ENCODE measurements at regions not wholly inside any gene's neighbourhood (a gene's known extent, or its start where the extent isn't known, plus 50 kb on each side); places are given as distances from the start of the nearest gene placed in this dataset.

GRCh38 chr2:198327526-198327925 lies 523.1 kb downstream of the PLCL1 start:
- Histone ChIP-seq H3K36me3 (no peaks in the 10 kb centered on the region), H3K9me3 (no peaks in the 10 kb centered on the region), H3K4me1 (no peaks in the 10 kb centered on the region), H3K27ac (no peak overlapping the region), H3K4me3 (no peak overlapping the region), H3K27me3 (no peaks in the 10 kb centered on the region)
- intact Hi-C loops (cut with DNase I; ENCODE audit: low total_unique reads) = no loop called here
- DNase-seq = no peak
- no peak for TF ChIP-seq CTCF (IDR thresholded peaks at IDR 0.05)

- Histone ChIP-seq H3K4me1 (no peaks in the 10 kb centered on the region), H3K27ac (no peak overlapping the region), H3K27me3 (peaks cover 0 to 2% of the 10 kb centered on the region in 2 donors), H3K9me3 (no peaks in the 10 kb centered on the region), H3K4me3 (no peak overlapping the region), H3K36me3 (no peaks in the 10 kb centered on the region)
- no peak for TF ChIP-seq CTCF (IDR thresholded peaks at IDR 0.05)
- intact Hi-C loops (cut with DNase I; ENCODE audit: low total_unique reads) = no loop called here
- DNase-seq = no peak
Observed at GRCh38 chr2:198326431-198326830, 522.0 kb downstream of the PLCL1 start.

- H3K4me3 ChIP-seq = no peak overlapping the region
- intact Hi-C loops (cut with DNase I; ENCODE audit: low total_unique reads) = no loop called here
- DNase-seq = no peak
- no peak for TF ChIP-seq CTCF (IDR thresholded peaks at IDR 0.05)
- no peaks in the 10 kb centered on the region for H3K9me3 ChIP-seq
- H3K27ac ChIP-seq = no peak overlapping the region
- H3K27me3 ChIP-seq = peaks cover 0 to 4% of the 10 kb centered on the region in 2 donors
- H3K36me3 ChIP-seq = no peaks in the 10 kb centered on the region
- H3K4me1 ChIP-seq = no peaks in the 10 kb centered on the region
Observed at GRCh38 chr2:198325359-198325758, 521.0 kb downstream of the PLCL1 start.

- no peaks in the 10 kb centered on the region for H3K9me3 ChIP-seq
- no peaks in the 10 kb centered on the region for H3K4me1 ChIP-seq
- H3K27me3 ChIP-seq = peaks cover 0 to 7% of the 10 kb centered on the region in 2 donors
- H3K4me3 ChIP-seq = no peak overlapping the region
- H3K27ac ChIP-seq = no peak overlapping the region
- TF ChIP-seq CTCF (IDR thresholded peaks at IDR 0.05) = no peak
- no peaks in the 10 kb centered on the region for H3K36me3 ChIP-seq
- intact Hi-C loops (cut with DNase I; ENCODE audit: low total_unique reads) = no loop called here
- no peak for DNase-seq
Observed at GRCh38 chr2:198324071-198324470, 519.7 kb downstream of the PLCL1 start.

- no peaks in the 10 kb centered on the region for H3K4me1 ChIP-seq
- no peaks in the 10 kb centered on the region for H3K36me3 ChIP-seq
- DNase-seq = no peak
- intact Hi-C loops (cut with DNase I; ENCODE audit: low total_unique reads) = no loop called here
- TF ChIP-seq CTCF (IDR thresholded peaks at IDR 0.05) = no peak
- H3K4me3 ChIP-seq = no peak overlapping the region
- H3K27me3 ChIP-seq = peaks cover 0 to 7% of the 10 kb centered on the region in 2 donors
- no peaks in the 10 kb centered on the region for H3K9me3 ChIP-seq
- no peak overlapping the region for H3K27ac ChIP-seq
Observed at GRCh38 chr2:198322275-198322674, 517.9 kb downstream of the PLCL1 start.

GRCh38 chr2:198321522-198322088 lies 517.2 kb downstream of the PLCL1 start:
- H3K36me3 ChIP-seq = no peaks in the 10 kb centered on the region
- H3K4me3 ChIP-seq = no peak overlapping the region
- H3K9me3 ChIP-seq = no peaks in the 10 kb centered on the region
- TF ChIP-seq CTCF (IDR thresholded peaks at IDR 0.05) = no peak
- peaks cover 0 to 7% of the 10 kb centered on the region in 2 donors for H3K27me3 ChIP-seq
- no peaks in the 10 kb centered on the region for H3K4me1 ChIP-seq
- DNase-seq = no peak
- intact Hi-C loops (cut with DNase I; ENCODE audit: low total_unique reads) = no loop called here
- no peak overlapping the region for H3K27ac ChIP-seq
